IMR-90 (cell line): ENCODE measurements at regions not wholly inside any gene's neighbourhood (a gene's known extent, or its start where the extent isn't known, plus 50 kb on each side); places are given as distances from the start of the nearest gene placed in this dataset.

Source experiments
- ATAC-seq: fragments of 200-7000 bp; cut with Tn5 transposase; 2 replicates; pipeline ENCODE4 v1.9.1; 2020; ENCODE audit warnings: low read depth, mild to moderate bottlenecking, moderate library complexity
- BruUV-seq: library from RNA; stranded (reverse); fragments of 400-500 nt; replicated peaks from 2 replicates; lab custom pipeline; 2021; lab: Mats Ljungman, UMichigan
- CTCF ChIA-PET: fragments of 300-600 bp; formaldehyde crosslinking; extraction: SDS; loops from one replicate; lab custom pipeline; 2021; ENCODE audit warnings: antibody characterized with exemption; lab: Yijun Ruan, JAX
- POLR2A ChIA-PET: fragments of 300-600 bp; sonication (Branson Sonifier 250); formaldehyde crosslinking; loops from one replicate; lab custom pipeline; 2022; ENCODE audit warnings: antibody characterized with exemption; ENCODE audit not compliant: unreplicated experiment; lab: Charles Lee
- DNase-seq: peaks from one replicate; pipeline ENCODE4 v3.0.0; 2013
- H2AFZ ChIP-seq: replicated peaks from 2 replicates; pipeline ENCODE3; 2013; ENCODE audit warnings: low read length, mild to moderate bottlenecking; ENCODE audit not compliant: poor library complexity
- H2AK5ac ChIP-seq: 2 replicates; pipeline ENCODE4 v1.6.1; 2013; ENCODE audit warnings: low read depth, low read length, inconsistent platforms
- H2AK9ac ChIP-seq: replicated peaks from 2 replicates; pipeline ENCODE3; 2013; ENCODE audit warnings: mild to moderate bottlenecking, low read depth, low read length, moderate library complexity; ENCODE audit not compliant: poor library complexity
- H2BK120ac ChIP-seq: 2 replicates; pipeline ENCODE4 v1.6.1; 2013; ENCODE audit warnings: low read depth, low read length, inconsistent platforms
- H2BK15ac ChIP-seq: 3 replicates; pipeline ENCODE4 v1.6.1; 2013; ENCODE audit warnings: low read depth, low read length, inconsistent platforms
- H2BK20ac ChIP-seq: 2 replicates; pipeline ENCODE4 v1.6.1; 2013; ENCODE audit warnings: low read depth, mild to moderate bottlenecking, inconsistent platforms, low read length, moderate library complexity
- H2BK5ac ChIP-seq: 2 replicates; pipeline ENCODE4 v1.6.1; 2013; ENCODE audit warnings: mild to moderate bottlenecking, low read depth, low read length, inconsistent platforms; ENCODE audit not compliant: poor library complexity, severe bottlenecking
- H3K14ac ChIP-seq: replicated peaks from 2 replicates; pipeline ENCODE4 v1.6.1; 2013; ENCODE audit warnings: low read depth, low read length, inconsistent platforms
- H3K18ac ChIP-seq: 2 replicates; pipeline ENCODE4 v1.6.1; 2013; ENCODE audit warnings: low read depth, low read length, control low read depth
- H3K23ac ChIP-seq: 2 replicates; pipeline ENCODE4 v1.6.1; 2013; ENCODE audit warnings: low read depth, low read length, inconsistent platforms
- H3K27ac ChIP-seq: 2 replicates; pipeline ENCODE4 v1.5.1; 2013; ENCODE audit warnings: mild to moderate bottlenecking, control low read depth, low read length; ENCODE audit not compliant: insufficient read depth
- H3K27me3 ChIP-seq: 2 replicates; pipeline ENCODE4 v1.6.1; 2013; ENCODE audit warnings: low read length; ENCODE audit not compliant: control insufficient read depth, insufficient read depth
- H3K36me3 ChIP-seq: 2 replicates; pipeline ENCODE4 v1.6.1; 2013; ENCODE audit warnings: low read length, mixed read lengths; ENCODE audit not compliant: control insufficient read depth, insufficient read depth
- H3K4ac ChIP-seq: 2 replicates; pipeline ENCODE4 v1.6.1; 2013; ENCODE audit warnings: low read depth, low read length, inconsistent platforms
- H3K4me1 ChIP-seq: 2 replicates; pipeline ENCODE4 v1.6.1; 2013; ENCODE audit warnings: low read length, mixed read lengths; ENCODE audit not compliant: control insufficient read depth, insufficient read depth
- H3K4me2 ChIP-seq: 2 replicates; pipeline ENCODE4 v1.6.1; 2013; ENCODE audit warnings: low read depth, mild to moderate bottlenecking, control low read depth, low read length, moderate library complexity
- H3K4me3 ChIP-seq: 2 replicates; pipeline ENCODE4 v1.5.1; 2013; ENCODE audit warnings: low read depth, mild to moderate bottlenecking, control low read depth, low read length, moderate library complexity; ENCODE audit not compliant: insufficient read depth
- H3K56ac ChIP-seq: 2 replicates; pipeline ENCODE4 v1.6.1; 2013; ENCODE audit warnings: low read length, inconsistent platforms; ENCODE audit not compliant: insufficient read depth; ENCODE audit errors: extremely low read depth
- H3K79me1 ChIP-seq, 2 experiments: 2 replicates each; pipeline ENCODE4 v1.6.1; 2013; ENCODE audit warnings: low read length in 2 of 2, inconsistent platforms in 1 of 2, low read depth in 1 of 2
- H3K9ac ChIP-seq: 2 replicates; pipeline ENCODE4 v1.6.1; 2013; ENCODE audit warnings: low read depth, low read length, control low read depth
- H3K9me1 ChIP-seq: 2 replicates; pipeline ENCODE4 v1.6.1; 2013; ENCODE audit warnings: low read length, inconsistent platforms; ENCODE audit not compliant: insufficient read depth
- H3K9me3 ChIP-seq: 2 replicates; pipeline ENCODE4 v1.6.1; 2013; ENCODE audit warnings: low read length; ENCODE audit not compliant: control insufficient read depth, insufficient read depth
- H4K20me1 ChIP-seq: 2 replicates; pipeline ENCODE4 v1.6.1; 2013; ENCODE audit warnings: low read length, inconsistent platforms; ENCODE audit not compliant: insufficient read depth
- H4K5ac ChIP-seq: 2 replicates; pipeline ENCODE4 v1.6.1; 2013; ENCODE audit warnings: mild to moderate bottlenecking, low read depth, low read length, control low read depth
- H4K8ac ChIP-seq, 2 experiments: 2 replicates each; pipeline ENCODE4 v1.6.1; 2013; ENCODE audit warnings: low read depth in 2 of 2, low read length in 2 of 2, control low read depth in 1 of 2, inconsistent platforms in 1 of 2
- H4K91ac ChIP-seq: 2 replicates; pipeline ENCODE4 v1.6.1; 2013; ENCODE audit warnings: low read depth, low read length, inconsistent platforms; ENCODE audit not compliant: insufficient read depth
- MAFK ChIP-seq: IDR thresholded peaks from 2 replicates; pipeline ENCODE4 v1.6.1; 2012; ENCODE audit warnings: low read depth, low read length, improper control_type of control experiment
- WGBS, 2 experiments: methylation state at CpG; one replicate each; pipeline versions ENCODE4 v1.1.5 to v1.1.7; 2013; ENCODE audit warnings: missing lambda C conversion rate in 2 of 2; ENCODE audit not compliant: insufficient read length in 1 of 2; ENCODE audit errors: extremely low coverage in 2 of 2; 5-methylcytosine and 5-hydroxymethylcytosine counted together
- dilution Hi-C: fragments of 300-500 bp; cut with HindIII; formaldehyde crosslinking; loops from one replicate; pipeline ENCODE4 v1.14.3; 2018; ENCODE audit warnings: low sequenced_read_pairs; ENCODE audit not compliant: unreplicated experiment
- in situ Hi-C: fragments of 300-500 bp; cut with MboI; formaldehyde crosslinking; loops from 3 replicates; pipeline ENCODE4 v1.14.3; 2019; ENCODE audit warnings: low sequenced_read_pairs, inconsistent platforms, mixed read lengths
- intact Hi-C: fragments of 100-400 bp; cut with micrococcal nuclease; formaldehyde crosslinking; loops from 2 replicates; pipeline ENCODE4 v1.10.0; 2022
- TF ChIP-seq, protein P1 (sequence below): fragments of 150-350 bp; IDR thresholded peaks from 2 replicates; pipeline ENCODE4 v1.6.1; 2016; ENCODE audit warnings: low read depth, mild to moderate bottlenecking, low read length, moderate library complexity, borderline replicate concordance

DNA sequence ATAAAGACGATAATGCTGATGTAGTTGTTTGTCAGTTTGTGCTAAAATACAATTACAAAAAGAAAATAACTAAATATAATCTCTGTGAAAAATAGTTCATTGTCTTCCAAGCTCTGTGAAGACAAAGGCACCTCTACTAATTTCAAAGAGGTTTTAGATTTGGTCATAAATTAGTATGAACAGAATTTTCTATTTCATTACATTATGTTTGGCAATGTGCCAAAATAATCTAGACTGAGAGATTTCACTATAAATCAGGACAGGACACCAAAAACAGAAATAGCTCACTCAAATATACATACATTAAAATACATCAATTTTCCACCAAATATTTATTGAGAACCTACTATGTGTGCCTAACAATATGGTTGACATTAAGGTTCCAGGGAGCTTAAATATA, 264.9 kb upstream of the CCDC54 start:
- Histone ChIP-seq H3K4me2 (no peak overlapping the region), H3K56ac (no peak overlapping the region), H3K14ac (no peak overlapping the region), H4K8ac (no peak overlapping the region), H3K9me3 (no peaks in the 10 kb centered on the region), H4K5ac (no peak overlapping the region), H3K4ac (no peak overlapping the region), H2AK5ac (no peak overlapping the region), H4K20me1 (no peaks in the 10 kb centered on the region), H3K9ac (no peak overlapping the region), H2BK120ac (no peak overlapping the region), H3K18ac (no peak overlapping the region), H3K27me3 (no peaks in the 10 kb centered on the region), H3K4me3 (no peak overlapping the region), H3K36me3 (no peaks in the 10 kb centered on the region), H2BK20ac (no peak overlapping the region), H3K79me1 (no peaks in the 10 kb centered on the region), H2BK15ac (no peak overlapping the region), H3K9me1 (no peaks in the 10 kb centered on the region), H2BK5ac (no peak overlapping the region), H3K4me1 (no peaks in the 10 kb centered on the region), H3K23ac (no peak overlapping the region), H4K91ac (no peak overlapping the region), H2AFZ (no peak overlapping the region), H3K27ac (no peak overlapping the region), H2AK9ac (no peak overlapping the region)
- ATAC-seq, result no peak
- intact Hi-C loops (no loop called here), in situ Hi-C loops (no loop called here), dilution Hi-C loops (no loop called here)
- ChIA-PET POLR2A (no interaction called here), CTCF (no interaction called here)
- no peak for DNase-seq
- no TSS peak for BruUV-seq
- TF ChIP-seq MAFK, result peak; percentile 35; the same call in 1 of the 2 replicates
- TF ChIP-seq, protein P1, sequence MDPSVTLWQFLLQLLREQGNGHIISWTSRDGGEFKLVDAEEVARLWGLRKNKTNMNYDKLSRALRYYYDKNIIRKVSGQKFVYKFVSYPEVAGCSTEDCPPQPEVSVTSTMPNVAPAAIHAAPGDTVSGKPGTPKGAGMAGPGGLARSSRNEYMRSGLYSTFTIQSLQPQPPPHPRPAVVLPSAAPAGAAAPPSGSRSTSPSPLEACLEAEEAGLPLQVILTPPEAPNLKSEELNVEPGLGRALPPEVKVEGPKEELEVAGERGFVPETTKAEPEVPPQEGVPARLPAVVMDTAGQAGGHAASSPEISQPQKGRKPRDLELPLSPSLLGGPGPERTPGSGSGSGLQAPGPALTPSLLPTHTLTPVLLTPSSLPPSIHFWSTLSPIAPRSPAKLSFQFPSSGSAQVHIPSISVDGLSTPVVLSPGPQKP, result no peak
- WGBS, 2 experiments, result no CpG with 5 or more reads among the region's 1 CpG
